GDM1 (cell line): ENCODE measurements at regions not wholly inside any gene's neighbourhood (a gene's known extent, or its start where the extent isn't known, plus 50 kb on each side); places are given as distances from the start of the nearest gene placed in this dataset.

Experiments used
- DNase-seq: peaks from one replicate; lab custom pipeline; 2025; lab: John Stamatoyannopoulos, UW

DNA sequence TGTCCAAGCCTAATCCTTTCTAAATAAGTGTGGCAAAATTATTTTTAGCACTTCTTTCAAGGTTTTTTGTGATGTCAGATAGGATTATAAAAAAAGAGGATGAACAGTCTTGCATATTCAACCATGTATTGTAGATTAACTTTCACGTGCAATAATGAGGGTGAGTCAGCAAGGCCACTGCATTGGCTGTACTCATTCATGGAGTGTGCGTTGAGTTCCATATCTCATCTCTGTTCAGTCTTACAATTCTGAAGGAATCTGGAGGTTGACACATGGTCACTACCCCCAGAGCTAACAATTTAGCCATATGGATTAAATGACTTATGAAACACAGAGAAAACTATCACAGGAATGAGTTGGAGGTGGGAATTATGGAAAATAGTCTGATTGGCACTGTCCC is 810.5 kb downstream of the SLC4A3 start:
- no peak for DNase-seq

DNA sequence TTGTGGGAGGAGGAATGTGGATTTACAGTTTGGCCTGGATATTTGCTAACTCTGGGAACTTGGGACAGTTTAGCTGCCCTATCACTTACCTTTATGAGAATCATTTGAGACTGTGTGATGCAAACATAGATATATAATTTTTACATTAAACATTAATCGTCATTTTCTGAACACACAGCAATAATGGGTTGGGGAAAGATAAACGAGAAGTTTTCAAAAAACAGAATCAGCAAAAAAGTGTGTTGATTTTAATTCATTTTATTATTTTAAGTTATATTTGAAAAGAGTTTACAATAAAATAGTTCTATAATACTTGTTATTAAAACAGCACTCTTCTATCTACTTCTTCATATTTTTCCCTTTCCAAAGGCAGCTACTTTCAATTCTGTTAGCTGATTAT is 813.3 kb downstream of the SLC4A3 start:
- no peak for DNase-seq

DNA sequence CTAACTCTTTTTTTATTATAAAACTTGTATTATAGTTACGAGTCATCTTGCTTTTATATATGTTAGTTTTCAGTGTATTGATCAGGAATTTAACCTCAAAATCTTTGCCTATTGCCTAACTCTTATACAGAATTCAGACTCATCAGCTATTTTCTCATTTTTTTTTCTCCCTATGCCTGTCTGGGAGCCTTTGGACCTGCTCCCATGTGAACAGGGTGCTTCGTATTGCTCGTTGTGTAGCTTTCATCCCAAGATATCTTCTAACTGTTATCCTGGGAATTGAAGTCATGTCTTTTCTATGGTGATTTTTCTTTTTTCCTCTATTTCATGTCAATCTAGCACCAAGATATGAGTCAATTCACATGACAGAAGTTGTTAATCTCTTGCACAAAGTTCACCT is 814.0 kb downstream of the SLC4A3 start:
- no peak for DNase-seq

DNA sequence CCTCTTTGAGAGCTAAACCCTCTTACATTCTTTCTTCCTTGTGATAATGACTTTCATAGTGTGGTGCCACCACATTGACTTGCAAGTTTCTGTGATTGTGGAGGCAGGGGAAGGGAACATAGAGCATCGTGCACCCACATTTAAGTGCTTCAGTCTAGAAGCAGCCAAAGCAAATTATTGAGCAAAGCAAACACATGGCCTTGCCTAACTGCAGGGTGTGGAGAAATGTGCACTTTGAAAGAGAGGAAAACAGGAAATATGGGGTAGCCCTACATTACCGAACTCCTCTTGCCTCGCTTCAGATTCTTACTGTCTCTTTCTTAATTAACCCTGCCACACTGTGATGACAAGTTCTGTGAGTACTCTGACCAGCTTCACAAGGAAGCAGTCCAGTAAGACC is 814.6 kb downstream of the SLC4A3 start:
- DNase-seq = no peak

- no peak for DNase-seq
Measured at GRCh38 chr2:220445429-220446105, 818.1 kb downstream of the SLC4A3 start.

- no peak for DNase-seq
Measured at GRCh38 chr2:220446106-220446712, 818.8 kb downstream of the SLC4A3 start.

DNA sequence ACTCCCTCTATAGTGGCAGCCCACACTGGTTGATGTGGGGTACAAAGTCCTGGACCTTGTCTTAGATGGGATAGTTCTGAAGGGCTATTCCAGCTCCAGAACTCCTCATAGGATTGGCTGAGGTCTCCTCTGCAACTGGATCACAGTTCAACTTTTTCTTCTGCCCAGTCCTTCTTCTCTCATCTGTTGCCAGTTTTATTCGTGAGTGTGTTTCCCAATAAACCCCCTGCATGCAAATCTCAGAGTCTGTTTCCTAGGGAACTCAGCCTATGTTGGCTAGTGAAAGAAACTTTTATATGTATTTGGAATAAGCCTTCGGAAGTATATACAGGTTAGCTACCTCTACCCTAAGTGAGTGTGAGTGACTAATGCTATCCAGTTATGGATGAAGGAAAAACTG is 823.4 kb downstream of the SLC4A3 start:
- DNase-seq = no peak

- DNase-seq = no peak
Measured at GRCh38 chr2:220451438-220451837, 824.0 kb downstream of the SLC4A3 start.

DNA sequence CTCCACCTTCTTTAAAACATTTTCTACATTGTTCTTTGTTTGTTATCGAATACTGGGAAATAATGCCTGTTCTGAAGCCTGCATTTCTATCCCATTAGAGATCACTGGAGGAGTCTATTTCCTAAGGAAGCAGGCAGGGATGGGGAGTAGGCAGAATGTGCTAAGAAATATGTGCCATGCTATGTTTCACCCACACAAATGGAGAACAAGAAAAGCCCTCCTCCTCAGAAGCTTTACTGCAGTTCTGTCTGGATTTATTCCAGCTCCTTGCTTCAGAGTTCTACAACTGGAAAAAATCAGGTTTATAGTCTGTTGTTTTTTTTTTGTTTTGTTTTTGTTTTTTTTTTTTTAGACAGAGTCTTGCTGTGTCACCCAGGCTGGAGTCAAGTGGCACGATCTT is 825.1 kb downstream of the SLC4A3 start:
- no peak for DNase-seq

DNA sequence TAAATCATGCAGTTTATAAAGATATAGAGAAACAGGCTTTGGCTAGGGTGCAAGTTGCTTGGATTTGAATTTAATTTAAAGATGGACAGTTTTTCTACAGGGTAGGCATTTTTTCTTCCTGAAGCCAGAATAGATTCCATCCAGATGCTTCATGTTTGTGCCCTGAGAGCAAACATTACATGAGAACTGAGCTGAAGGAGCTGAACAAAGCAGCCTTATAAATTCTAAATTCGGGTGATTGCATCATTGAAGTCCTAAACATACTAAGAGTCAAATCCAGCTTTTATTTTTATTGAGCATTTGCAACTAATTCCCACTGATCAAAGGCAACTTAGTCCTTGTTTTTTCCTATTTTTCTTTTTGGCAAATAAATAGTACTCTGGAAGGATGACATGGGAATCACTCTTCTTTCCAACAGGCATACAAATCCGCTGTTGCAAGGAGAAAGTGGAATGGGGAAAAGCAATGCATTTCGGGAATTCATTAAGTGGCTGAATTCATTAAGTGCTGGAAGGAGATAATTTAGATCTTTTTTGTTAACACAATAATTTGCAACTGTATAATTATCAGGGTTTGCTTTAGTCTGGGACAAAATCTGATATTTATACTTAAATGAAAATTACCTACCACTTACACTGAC is 828.0 kb downstream of the SLC4A3 start:
- DNase-seq = no peak

DNA sequence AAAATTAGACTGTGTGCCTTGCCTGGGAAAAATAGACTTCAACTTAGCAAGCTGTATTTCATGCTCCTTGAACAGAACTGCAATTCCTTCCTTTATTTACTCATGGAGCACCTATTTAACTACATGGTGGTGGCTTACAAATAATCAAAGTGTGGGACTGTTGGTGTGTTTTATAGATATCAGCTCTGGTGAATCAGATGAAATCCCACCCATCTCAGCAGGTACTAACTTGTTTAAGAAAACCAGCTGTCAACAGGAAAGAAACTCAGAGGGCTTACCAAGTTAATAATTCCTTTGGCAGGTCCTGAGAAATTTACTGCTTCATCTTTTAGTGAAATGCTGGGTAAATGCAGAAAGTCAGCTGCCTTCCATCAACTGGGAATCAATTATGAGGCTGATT is 830.6 kb downstream of the SLC4A3 start:
- no peak for DNase-seq

GRCh38 chr2:220460257-220460985 is 833.0 kb downstream of the SLC4A3 start:
- no peak for DNase-seq

GRCh38 chr2:220463876-220464275 is 836.4 kb downstream of the SLC4A3 start:
- no peak for DNase-seq

DNA sequence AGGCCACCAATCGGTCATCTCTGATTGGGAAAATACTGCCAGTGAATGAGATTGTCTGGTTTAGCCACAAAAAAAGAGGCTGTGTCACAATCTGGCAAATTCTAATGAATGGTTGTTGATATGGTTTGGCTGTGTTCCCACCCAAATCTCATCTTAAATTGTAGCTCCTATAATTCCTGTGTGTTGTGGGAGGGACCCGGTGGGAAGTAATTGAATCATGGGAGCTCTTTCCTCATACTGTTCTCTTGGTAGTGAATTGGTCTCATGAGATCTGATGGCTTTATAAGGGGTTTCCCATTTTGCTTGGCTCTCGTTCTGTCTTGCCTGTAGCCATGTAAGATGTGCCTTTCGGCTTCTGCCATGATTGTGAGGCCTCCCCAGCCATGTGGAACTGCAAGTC is 838.3 kb downstream of the SLC4A3 start:
- DNase-seq = no peak

DNA sequence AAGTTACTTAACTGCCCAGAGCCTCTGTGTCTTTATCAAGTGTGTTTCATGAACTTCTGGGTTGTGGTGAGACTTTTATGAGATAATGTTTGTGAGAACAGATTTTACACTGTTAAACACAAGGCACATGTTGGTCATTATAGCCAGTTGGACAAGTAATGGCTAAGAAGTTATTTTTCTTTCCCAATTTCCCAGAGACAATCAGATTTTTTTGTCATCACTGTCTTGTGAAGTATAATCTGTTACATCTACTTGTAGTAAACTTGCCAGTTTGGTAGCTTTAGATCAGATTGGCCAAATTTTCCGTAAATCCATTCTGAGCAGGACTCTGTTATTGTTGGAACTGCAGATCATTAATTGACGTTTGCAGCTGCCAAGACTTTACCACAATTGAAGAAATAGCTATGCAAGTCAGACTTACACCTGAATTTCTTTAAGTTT is 838.8 kb downstream of the SLC4A3 start:
- no peak for DNase-seq

- DNase-seq = no peak
Measured at GRCh38 chr2:220469201-220469600, 841.8 kb downstream of the SLC4A3 start.

DNA sequence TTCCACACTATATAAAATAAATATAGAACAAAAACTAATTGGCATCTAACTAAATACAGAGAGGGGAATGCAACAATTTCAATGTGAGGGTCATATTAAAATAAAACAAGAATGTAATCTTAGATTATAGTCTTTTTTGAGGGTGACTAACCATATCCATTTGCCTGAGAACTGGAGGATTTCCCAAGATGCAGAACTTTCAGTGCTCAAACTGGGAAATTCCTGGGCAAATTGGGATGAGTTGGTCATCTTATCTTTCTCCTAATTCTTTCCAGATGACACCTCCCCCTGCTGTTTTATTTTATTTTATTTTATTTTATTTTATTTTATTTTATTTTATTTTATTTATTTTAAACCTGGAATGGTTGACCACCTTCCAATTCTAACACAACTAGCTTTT is 846.2 kb downstream of the SLC4A3 start:
- DNase-seq = no peak

DNA sequence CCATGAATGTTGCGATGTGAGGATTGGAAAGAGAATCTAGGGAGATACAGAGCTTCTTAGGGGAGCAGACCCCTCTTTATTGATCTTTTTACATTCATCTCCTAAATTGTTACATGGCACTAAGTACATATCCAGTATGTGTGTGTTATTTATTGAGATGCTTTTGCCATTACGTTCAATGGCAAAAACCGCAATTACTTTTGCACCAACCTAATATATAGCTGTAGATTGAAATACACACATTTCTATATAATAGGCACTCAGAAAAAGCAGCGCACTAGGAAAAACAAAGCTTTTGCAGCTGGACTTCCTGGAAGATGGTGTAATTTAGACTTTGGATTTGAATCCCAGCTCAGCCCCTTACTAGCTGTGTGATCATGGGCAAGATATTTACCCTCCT is 849.4 kb downstream of the SLC4A3 start:
- no peak for DNase-seq

GRCh38 chr2:220478305-220479058 is 851.1 kb downstream of the SLC4A3 start:
- DNase-seq = no peak

DNA sequence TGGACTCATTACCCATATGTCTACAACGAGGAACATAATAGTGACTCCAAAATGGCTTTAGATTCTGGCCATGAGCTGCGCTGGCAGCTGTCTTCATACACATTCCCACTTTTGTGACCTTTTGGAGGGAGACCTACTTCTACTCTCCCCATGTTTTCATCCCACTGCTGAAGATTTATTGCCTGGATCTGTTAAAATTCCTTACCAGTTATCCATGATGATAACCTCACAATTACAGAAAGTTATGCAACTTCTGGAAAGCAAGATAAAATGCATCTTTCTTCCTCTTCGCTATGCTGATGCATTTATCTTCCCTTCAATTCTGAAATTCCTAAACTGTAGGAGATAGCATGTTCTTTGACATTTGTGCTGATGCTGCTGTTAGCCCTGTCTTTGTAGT is 855.3 kb downstream of the SLC4A3 start:
- no peak for DNase-seq

DNA sequence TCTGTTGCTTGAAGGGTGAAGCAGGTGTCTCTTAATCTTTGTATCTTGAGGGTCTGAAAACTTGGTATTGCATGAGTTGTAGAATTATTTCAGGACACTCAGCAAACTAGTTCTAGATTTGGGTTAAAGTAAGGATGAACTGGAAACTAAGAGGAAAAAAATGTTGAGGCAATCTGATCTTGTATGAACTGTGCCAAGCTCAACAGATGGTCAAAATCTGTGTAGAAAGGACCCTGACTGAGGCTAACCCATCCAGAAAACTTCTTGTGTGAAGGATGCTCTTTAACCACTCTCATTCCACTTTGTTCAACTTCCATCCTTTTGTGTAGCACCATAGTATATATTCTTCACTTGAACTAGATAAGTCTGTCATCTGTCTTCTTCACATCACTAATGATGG is 861.7 kb downstream of the SLC4A3 start:
- no peak for DNase-seq

- DNase-seq = no peak
Measured at GRCh38 chr2:220491670-220492069, 864.2 kb downstream of the SLC4A3 start.
